ENCODE measurements at regions not wholly inside any gene's neighbourhood (a gene's known extent, or its start where the extent isn't known, plus 50 kb on each side); places are given as distances from the start of the nearest gene placed in this dataset.
"Not testable (repeated sequence)": the region's sequence is repeated elsewhere in the genome, so short reads cannot be mapped to it uniquely, and the experiment has no call there.

GRCh38 chr2:144822966-144823365 is 303.0 kb upstream of the ZEB2 start:
- no peak for FAIRE-seq
- no peak for DNase-seq (ENCODE audit: insufficient read length, low spot score)

- DNase-seq (ENCODE audit: insufficient read length, low spot score): no peak
- no peak for FAIRE-seq
These were observed 292.4 kb upstream of the ZEB2 start for GRCh38 chr2:144812288-144812687.

- peak; percentile 29 for DNase-seq (ENCODE audit: insufficient read length, low spot score)
These were observed 281.8 kb upstream of the ZEB2 start for GRCh38 chr2:144801766-144802165.

GRCh38 chr2:144801325-144801724 is 281.4 kb upstream of the ZEB2 start:
- FAIRE-seq (no peak), DNase-seq (ENCODE audit: insufficient read length, low spot score) (no peak)

More at GRCh38 chr2:144801766-144802165, 281.8 kb upstream of the ZEB2 start:
- FAIRE-seq: no peak

- DNase-seq (ENCODE audit: insufficient read length, low spot score): no peak
- no peak for FAIRE-seq
These were observed 279.1 kb upstream of the ZEB2 start for GRCh38 chr2:144798989-144799388.

- DNase-seq (ENCODE audit: insufficient read length, low spot score) (no peak), FAIRE-seq (no peak)
These were observed 278.1 kb upstream of the ZEB2 start for GRCh38 chr2:144798034-144798433.

GRCh38 chr2:144796936-144797335 is 277.0 kb upstream of the ZEB2 start:
- DNase-seq (ENCODE audit: insufficient read length, low spot score): no peak
- FAIRE-seq: no peak

GRCh38 chr2:144796164-144796563 is 276.2 kb upstream of the ZEB2 start:
- FAIRE-seq (no peak), DNase-seq (ENCODE audit: insufficient read length, low spot score) (no peak)

GRCh38 chr2:144785253-144785652 is 265.3 kb upstream of the ZEB2 start:
- DNase-seq (ENCODE audit: insufficient read length, low spot score): no peak
- no peak for FAIRE-seq

- no peak for FAIRE-seq
- no peak for DNase-seq (ENCODE audit: insufficient read length, low spot score)
These were observed 261.1 kb upstream of the ZEB2 start for GRCh38 chr2:144780983-144781382.

- FAIRE-seq (no peak), DNase-seq (ENCODE audit: insufficient read length, low spot score) (no peak)
These were observed 256.8 kb upstream of the ZEB2 start for GRCh38 chr2:144776766-144777165.

- FAIRE-seq (no peak), DNase-seq (ENCODE audit: insufficient read length, low spot score) (no peak)
These were observed 254.9 kb upstream of the ZEB2 start for GRCh38 chr2:144774809-144775208.

- DNase-seq (ENCODE audit: insufficient read length, low spot score) (no peak), FAIRE-seq (no peak)
These were observed 251.4 kb upstream of the ZEB2 start for GRCh38 chr2:144771348-144771747.

GRCh38 chr2:144770616-144771230 is 250.8 kb upstream of the ZEB2 start:
- FAIRE-seq (no peak), DNase-seq (ENCODE audit: insufficient read length, low spot score) (no peak)

GRCh38 chr2:144760939-144761338 is 241.0 kb upstream of the ZEB2 start:
- DNase-seq (ENCODE audit: insufficient read length, low spot score); FAIRE-seq: not testable (repeated sequence)

- no peak for FAIRE-seq
- no peak for DNase-seq (ENCODE audit: insufficient read length, low spot score)
These were observed 239.8 kb upstream of the ZEB2 start for GRCh38 chr2:144759746-144760145.

GRCh38 chr2:144758196-144758595 is 238.3 kb upstream of the ZEB2 start:
- DNase-seq (ENCODE audit: insufficient read length, low spot score); FAIRE-seq: not testable (repeated sequence)

- FAIRE-seq: no peak
These were observed 233.5 kb upstream of the ZEB2 start for GRCh38 chr2:144753416-144753815.

GRCh38 chr2:144751142-144751905 is 231.4 kb upstream of the ZEB2 start:
- FAIRE-seq: no peak

More at GRCh38 chr2:144753416-144753815, 233.5 kb upstream of the ZEB2 start:
- DNase-seq (ENCODE audit: insufficient read length, low spot score): no peak

GRCh38 chr2:144749188-144749587 is 229.3 kb upstream of the ZEB2 start:
- FAIRE-seq (no peak), DNase-seq (ENCODE audit: insufficient read length, low spot score) (no peak)

More at GRCh38 chr2:144751142-144751905, 231.4 kb upstream of the ZEB2 start:
- DNase-seq (ENCODE audit: insufficient read length, low spot score): no peak

GRCh38 chr2:144748443-144748842 is 228.5 kb upstream of the ZEB2 start:
- no peak for DNase-seq (ENCODE audit: insufficient read length, low spot score)
- no peak for FAIRE-seq

- DNase-seq (ENCODE audit: insufficient read length, low spot score) (no peak), FAIRE-seq (no peak)
These were observed 227.7 kb upstream of the ZEB2 start for GRCh38 chr2:144747571-144747970.

Data from HTR-8/SVneo (cell line).